Smooth muscle cell (in vitro differentiated cells): ENCODE measurements at regions not wholly inside any gene's neighbourhood (a gene's known extent, or its start where the extent isn't known, plus 50 kb on each side); places are given as distances from the start of the nearest gene placed in this dataset.

Experiments used
- DNase-seq: peaks from one replicate; lab custom pipeline; 2025; ENCODE audit not compliant: unreplicated experiment; lab: John Stamatoyannopoulos, UW
- H2AFZ ChIP-seq: fragments of 200-600 bp; sonication (generic); 2 replicates; pipeline ENCODE4 v1.6.0; 2016; ENCODE audit warnings: antibody characterized with exemption, low read depth, mild to moderate bottlenecking
- H3F3A ChIP-seq: fragments of 200-600 bp; sonication (generic); 2 replicates; pipeline ENCODE4 v1.6.0; 2017; ENCODE audit warnings: antibody characterized with exemption, low read depth
- H3K27ac ChIP-seq: fragments of 200-600 bp; sonication (generic); 2 replicates; pipeline ENCODE4 v1.5.1; 2016; ENCODE audit warnings: low read depth, mild to moderate bottlenecking
- H3K27me3 ChIP-seq: fragments of 200-600 bp; sonication (generic); 2 replicates; pipeline ENCODE4 v1.6.1; 2016; ENCODE audit warnings: low read depth, mild to moderate bottlenecking
- H3K36me3 ChIP-seq: fragments of 200-600 bp; sonication (generic); 2 replicates; pipeline ENCODE4 v1.5.1; 2016; ENCODE audit warnings: low read depth
- H3K4me1 ChIP-seq: fragments of 200-600 bp; sonication (generic); 2 replicates; pipeline ENCODE4 v1.5.1; 2016; ENCODE audit warnings: low read depth
- H3K4me2 ChIP-seq: fragments of 200-600 bp; sonication (generic); 2 replicates; pipeline ENCODE4 v1.6.0; 2016; ENCODE audit warnings: mild to moderate bottlenecking
- H3K4me3 ChIP-seq: fragments of 200-600 bp; sonication (generic); 2 replicates; pipeline ENCODE4 v1.5.1; 2016; ENCODE audit warnings: mild to moderate bottlenecking
- H3K79me2 ChIP-seq: fragments of 200-600 bp; sonication (generic); 2 replicates; pipeline ENCODE4 v1.6.0; 2016; ENCODE audit warnings: low read depth, mild to moderate bottlenecking
- H3K9ac ChIP-seq: fragments of 200-600 bp; sonication (generic); 2 replicates; pipeline ENCODE4 v1.6.0; 2016; ENCODE audit warnings: low read depth
- H3K9me3 ChIP-seq: fragments of 200-600 bp; sonication (generic); replicated peaks from 2 replicates; pipeline ENCODE4 v1.5.1; 2016; ENCODE audit warnings: low read depth
- H4K20me1 ChIP-seq: fragments of 200-600 bp; sonication (generic); 2 replicates; pipeline ENCODE4 v1.6.0; 2016; ENCODE audit warnings: low read depth
- WGBS: methylation state at CpG from one replicate; pipeline ENCODE4 v1.1.7; 2016; ENCODE audit warnings: low lambda C conversion rate; 5-methylcytosine and 5-hydroxymethylcytosine counted together
- TF ChIP-seq, protein P1 (sequence below): fragments of 200-600 bp; sonication (generic); IDR thresholded peaks from 2 replicates; pipeline ENCODE4 v1.5.1; 2017; ENCODE audit warnings: borderline replicate concordance, mild to moderate bottlenecking, antibody characterized with exemption; ENCODE audit not compliant: insufficient read depth, poor library complexity, severe bottlenecking

DNA sequence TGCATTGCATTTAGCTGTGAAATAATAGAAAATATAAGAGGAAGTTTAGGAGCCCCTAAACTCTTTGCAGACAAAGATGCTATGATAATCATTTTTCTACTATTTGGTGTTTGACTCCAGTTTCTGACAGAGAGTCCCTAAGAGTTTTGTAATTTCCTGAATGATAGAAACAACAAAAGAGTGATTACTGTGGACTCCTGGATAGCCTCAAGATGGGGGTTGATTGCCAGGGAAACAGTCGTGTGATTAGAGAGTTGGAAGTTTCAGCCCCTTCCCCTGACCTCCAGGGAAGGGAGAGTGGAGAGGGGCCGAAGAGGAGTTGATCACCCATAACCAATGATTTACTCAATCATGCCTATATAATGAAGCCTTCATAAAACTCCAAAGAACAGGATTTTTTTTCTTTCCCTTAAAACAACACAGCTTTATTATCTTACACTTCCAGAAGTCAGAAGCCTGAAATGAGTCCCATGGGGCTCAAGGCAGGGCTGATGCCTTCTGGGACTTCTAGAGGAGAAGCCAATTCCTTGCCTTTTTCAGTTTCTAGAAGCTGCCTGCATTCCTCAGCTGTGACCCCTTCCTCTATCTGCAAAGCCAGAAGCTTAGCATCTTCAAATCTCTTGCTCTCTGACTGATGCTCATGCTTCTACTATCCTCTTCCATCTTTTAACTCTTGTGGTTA is 292.3 kb upstream of the ZPLD1 start:
- peak overlapping the region; percentile 36 for H2AFZ ChIP-seq
- no peaks in the 10 kb centered on the region for H3K79me2 ChIP-seq
- H4K20me1 ChIP-seq: no peaks in the 10 kb centered on the region
- H3K9ac ChIP-seq: peak overlapping the region; percentile 6
- DNase-seq: no peak
- H3K4me1 ChIP-seq: peaks cover 13% of the 10 kb centered on the region
- H3K9me3 ChIP-seq: no peaks in the 10 kb centered on the region
- H3F3A ChIP-seq: peaks cover 20% of the 10 kb centered on the region
- no peaks in the 10 kb centered on the region for H3K27me3 ChIP-seq
- peak overlapping the region; percentile 84 for H3K27ac ChIP-seq
- H3K36me3 ChIP-seq: no peaks in the 10 kb centered on the region
- TF ChIP-seq, protein P1, sequence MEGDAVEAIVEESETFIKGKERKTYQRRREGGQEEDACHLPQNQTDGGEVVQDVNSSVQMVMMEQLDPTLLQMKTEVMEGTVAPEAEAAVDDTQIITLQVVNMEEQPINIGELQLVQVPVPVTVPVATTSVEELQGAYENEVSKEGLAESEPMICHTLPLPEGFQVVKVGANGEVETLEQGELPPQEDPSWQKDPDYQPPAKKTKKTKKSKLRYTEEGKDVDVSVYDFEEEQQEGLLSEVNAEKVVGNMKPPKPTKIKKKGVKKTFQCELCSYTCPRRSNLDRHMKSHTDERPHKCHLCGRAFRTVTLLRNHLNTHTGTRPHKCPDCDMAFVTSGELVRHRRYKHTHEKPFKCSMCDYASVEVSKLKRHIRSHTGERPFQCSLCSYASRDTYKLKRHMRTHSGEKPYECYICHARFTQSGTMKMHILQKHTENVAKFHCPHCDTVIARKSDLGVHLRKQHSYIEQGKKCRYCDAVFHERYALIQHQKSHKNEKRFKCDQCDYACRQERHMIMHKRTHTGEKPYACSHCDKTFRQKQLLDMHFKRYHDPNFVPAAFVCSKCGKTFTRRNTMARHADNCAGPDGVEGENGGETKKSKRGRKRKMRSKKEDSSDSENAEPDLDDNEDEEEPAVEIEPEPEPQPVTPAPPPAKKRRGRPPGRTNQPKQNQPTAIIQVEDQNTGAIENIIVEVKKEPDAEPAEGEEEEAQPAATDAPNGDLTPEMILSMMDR: no peak
- peak overlapping the region; percentile 15 for H3K4me3 ChIP-seq
- WGBS: 16% methylated on average over 2 of the region's 2 CpGs
- H3K4me2 ChIP-seq: peak overlapping the region; percentile 76

DNA sequence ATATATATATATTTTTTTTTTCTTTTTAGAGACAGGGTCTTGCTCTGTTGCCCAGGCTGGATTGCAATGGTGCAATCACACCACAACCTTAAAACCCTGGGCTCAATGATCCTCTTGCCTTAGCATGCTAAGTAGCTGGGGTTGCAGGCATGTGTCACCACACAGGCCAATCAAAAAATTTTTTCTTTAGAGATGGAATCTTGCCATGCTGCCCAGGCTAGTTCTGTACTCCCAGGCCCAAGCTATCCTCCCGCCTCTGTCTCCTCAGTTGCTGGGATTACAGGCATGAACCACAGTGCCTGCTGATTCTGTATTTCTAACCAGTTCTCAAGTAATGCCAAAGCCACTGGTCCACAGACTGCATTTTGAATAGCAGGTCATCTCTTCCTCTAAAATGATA is 291.3 kb upstream of the ZPLD1 start:
- Histone ChIP-seq H3K79me2 (no peaks in the 10 kb centered on the region), H3K9ac (peak overlapping the region; percentile 4), H3K36me3 (no peaks in the 10 kb centered on the region), H3K27ac (peak overlapping the region; percentile 75), H3K4me2 (peak overlapping the region; percentile 53), H3K4me3 (no peak overlapping the region), H3F3A (peaks cover 20% of the 10 kb centered on the region), H3K4me1 (peaks cover 13% of the 10 kb centered on the region), H4K20me1 (no peaks in the 10 kb centered on the region), H3K27me3 (no peaks in the 10 kb centered on the region), H3K9me3 (no peaks in the 10 kb centered on the region), H2AFZ (no peak overlapping the region)
- 58% methylated on average over 1 of the region's 1 CpG for WGBS
- TF ChIP-seq, protein P1: no peak
- DNase-seq: no peak

DNA sequence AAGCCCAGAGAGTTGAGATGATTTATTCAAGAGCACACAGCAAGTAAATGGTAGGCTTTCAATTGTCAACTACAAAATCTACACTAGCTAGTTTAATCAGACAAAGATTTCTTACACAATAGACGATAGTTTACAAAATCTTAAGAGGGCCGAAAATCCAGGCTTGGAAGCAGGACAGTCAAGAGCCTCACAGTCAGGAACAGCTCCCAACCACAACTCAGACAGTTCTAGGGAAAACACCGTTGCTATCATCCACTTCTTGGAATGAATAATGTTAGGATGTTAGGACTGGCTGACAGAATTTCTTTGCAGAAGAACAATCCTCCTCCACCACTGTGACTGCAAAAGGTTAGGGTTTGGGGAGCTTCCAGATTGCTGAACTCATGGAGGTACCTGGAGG is 290.8 kb upstream of the ZPLD1 start:
- 39% methylated on average over 3 of the region's 3 CpGs for WGBS
- H3K27ac ChIP-seq: peak overlapping the region; percentile 75
- no peaks in the 10 kb centered on the region for H4K20me1 ChIP-seq
- H3K4me3 ChIP-seq: no peak overlapping the region
- no peak overlapping the region for H2AFZ ChIP-seq
- no peaks in the 10 kb centered on the region for H3K79me2 ChIP-seq
- no peak for DNase-seq
- H3K9ac ChIP-seq: peak overlapping the region; percentile 4
- TF ChIP-seq, protein P1: no peak
- H3K4me2 ChIP-seq: peak overlapping the region; percentile 53
- peaks cover 13% of the 10 kb centered on the region for H3K4me1 ChIP-seq
- no peaks in the 10 kb centered on the region for H3K27me3 ChIP-seq
- H3F3A ChIP-seq: peaks cover 20% of the 10 kb centered on the region
- no peaks in the 10 kb centered on the region for H3K36me3 ChIP-seq
- no peaks in the 10 kb centered on the region for H3K9me3 ChIP-seq
